Iris pigment epithelial cell (primary cell): ENCODE measurements at regions not wholly inside any gene's neighbourhood (a gene's known extent, or its start where the extent isn't known, plus 50 kb on each side); places are given as distances from the start of the nearest gene placed in this dataset.

Experiments
- DNase-seq: peaks from one replicate; pipeline ENCODE4 v3.0.0-alpha.2; 2011; ENCODE audit warnings: low read depth

- DNase-seq: no peak
Measured at GRCh38 chr12:14153803-14154202, 172.4 kb upstream of the GRIN2B start.

DNA sequence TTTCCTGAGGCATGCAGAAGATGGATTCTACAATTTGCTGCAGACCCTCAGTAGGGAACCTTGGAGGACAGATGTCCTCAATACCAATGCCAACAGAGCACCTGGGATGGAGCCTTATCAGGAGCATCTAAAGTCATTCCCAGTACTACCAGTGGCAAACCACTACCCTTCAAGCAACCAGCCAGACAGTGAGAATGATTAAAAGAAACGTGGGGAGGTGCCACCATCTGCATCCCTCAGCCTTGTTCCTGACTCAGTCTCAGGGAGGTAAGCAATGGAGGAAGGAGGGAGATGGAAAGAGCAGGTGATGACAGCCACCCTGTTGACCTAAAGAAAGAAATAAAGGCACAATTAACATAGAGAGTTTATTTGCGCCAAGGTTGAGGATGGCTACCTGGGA, 175.2 kb upstream of the GRIN2B start:
- no peak for DNase-seq

- no peak for DNase-seq
Measured at GRCh38 chr12:14157088-14157747, 175.8 kb upstream of the GRIN2B start.

DNA sequence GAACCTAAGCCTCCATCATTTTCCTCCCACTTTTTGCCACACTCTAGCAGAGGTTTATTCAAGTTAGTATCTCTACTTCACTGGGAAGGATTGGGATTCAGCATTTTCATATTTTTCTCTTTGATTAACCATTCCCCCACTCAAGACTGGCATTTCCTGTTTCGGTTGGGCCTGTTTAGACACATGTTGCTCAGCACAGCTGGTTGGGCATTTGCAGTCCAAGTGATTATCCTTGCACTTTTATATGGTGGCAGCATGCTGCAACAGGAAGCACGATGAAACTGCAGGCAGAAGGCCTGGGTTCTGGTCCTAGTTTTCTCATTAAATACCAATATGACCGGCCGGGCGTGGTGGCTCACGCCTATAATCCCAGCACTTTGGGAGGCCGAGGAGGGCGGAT, 182.9 kb upstream of the GRIN2B start:
- DNase-seq: no peak

DNA sequence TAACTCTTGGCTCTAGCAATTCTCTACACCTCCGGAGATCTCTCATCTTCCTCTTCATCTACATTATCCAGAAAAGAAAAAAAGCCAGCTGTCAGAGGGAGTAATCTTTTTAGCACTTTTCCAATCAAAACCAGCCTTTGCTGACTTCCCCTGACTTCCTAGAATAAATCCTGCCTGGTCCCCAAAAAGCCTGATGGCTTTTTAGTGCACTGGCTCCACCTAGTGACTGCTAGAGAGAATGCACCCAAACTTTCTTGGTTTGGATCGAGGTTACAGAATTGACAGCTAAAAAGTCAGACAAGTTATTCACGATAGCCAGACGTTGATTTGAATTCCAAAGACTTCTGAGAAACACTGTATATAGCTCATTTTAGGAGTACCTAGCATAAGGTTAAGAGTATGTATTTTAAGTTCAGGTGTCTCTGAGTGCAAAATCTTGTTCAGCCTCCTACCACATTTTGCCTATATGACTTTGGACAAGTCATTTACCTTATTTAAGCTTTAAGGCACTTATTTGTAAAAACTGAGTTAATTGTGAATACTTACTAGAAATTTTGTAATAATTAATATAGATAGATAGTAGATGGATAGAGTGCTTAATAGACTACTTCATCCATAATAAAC, 185.7 kb upstream of the GRIN2B start:
- peak; percentile 44 for DNase-seq

DNA sequence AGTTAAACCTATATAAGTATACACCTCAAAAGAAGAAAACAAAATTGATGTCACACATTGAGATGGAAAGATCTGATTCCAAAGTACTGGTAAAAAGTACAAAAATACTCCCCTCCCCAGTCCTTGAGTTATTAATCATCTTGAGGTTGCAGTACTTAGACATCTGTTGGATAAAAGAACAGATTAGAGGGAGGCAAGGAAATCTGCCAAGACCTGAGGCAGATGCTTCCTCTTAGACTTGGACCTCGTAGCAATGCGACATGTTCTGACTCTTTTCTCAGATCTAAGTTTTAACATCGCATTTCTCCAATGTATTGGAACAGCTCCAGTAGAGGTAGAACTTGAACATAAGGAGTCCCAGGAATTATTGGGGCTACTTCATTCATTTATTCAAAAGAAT, 187.9 kb upstream of the GRIN2B start:
- DNase-seq: no peak

GRCh38 chr12:14171106-14171505, 189.7 kb upstream of the GRIN2B start:
- DNase-seq: no peak

DNA sequence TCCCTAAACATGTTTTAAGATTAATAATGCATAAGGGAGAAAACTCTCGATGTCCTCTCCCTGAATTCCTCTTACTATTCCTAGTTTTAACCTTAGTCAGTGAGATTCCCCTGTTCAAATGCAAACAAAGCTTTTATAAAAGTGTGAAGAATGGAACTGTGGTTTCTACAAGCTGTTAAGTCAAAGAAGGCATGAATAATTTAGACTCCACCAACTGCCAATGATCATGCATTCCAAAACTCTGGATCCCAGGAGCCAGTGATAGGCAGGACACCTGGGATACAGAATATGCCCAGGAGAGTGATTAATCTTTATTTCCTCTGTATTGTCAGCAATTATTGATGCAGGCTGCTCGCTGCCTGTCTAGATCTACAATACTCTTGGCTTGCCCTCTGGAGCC, 190.3 kb upstream of the ATF7IP start:
- DNase-seq: no peak

DNA sequence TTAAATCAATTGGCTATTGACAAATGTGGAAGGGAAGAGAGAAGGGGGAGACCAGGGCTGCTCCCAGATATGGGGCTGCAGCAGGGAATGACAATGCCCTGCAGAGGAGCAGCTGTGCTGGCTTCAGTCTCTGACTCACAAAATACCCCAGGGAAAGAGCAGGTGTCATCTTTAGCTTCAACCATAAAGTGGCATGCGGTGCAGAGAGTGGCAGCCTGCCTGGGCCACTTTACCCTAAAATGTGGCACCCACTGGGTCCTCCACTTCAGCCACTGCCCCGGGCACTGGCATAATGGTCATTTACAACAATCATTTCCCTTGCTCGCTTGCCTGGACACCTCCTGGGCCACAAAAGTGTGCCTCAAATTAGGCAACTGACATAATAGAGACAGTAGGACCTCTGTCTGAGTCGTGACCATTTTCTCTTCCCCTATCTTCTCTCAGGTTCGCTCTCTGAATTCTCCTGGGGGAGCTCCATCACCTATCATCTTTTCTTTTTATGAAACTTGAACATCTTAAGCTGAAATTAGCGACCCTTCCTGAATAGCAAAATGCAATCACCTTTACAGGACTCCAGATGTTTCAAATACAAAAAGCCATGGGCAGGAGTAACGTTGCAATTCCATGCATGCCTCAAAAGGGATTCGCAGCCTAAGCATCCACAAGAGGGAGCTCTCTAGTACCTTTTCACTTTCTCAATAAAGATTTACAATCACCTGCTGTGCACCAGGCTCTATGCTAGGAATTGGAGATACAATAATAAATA, 179.9 kb upstream of the ATF7IP start:
- DNase-seq: peak; percentile 50

GRCh38 chr12:14186193-14186502, 179.3 kb upstream of the ATF7IP start:
- DNase-seq: no peak

DNA sequence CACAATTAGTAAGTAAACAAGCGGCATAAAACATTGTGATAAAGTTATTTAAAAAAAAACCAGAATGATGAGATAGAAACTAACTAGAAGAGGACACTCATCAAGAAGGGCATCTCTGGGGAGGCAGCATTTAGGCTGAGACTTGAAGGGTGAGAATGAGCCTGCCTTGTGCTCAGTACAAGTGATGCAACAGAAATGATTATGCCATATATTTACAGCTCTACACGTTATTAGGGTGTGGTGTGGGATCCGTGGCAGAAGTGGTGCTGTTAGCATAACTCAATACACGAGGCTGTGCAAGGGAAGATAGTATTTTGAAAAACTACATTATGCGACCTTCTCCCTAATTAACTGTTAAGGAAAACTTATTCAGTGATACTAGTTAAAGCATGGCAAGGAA, 178.5 kb upstream of the ATF7IP start:
- no peak for DNase-seq

DNA sequence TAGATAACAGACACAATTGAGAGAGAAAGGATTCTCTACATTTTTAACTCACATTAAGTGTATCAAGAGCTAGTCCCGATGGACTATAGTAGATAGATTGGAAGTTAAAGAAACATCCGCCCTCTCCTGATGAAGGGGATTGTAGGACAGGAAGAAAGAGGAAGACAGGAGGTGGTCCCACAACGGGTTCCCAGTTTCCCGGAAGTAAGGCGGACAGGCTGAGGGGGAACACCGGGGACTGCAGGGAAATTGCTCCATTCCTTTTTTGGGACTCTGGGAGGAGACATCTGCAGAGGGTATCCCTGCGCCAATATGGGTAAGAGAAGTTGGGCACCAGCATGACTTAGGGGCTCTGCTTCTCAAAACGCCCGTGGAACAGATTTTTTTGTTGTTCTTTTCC, 177.5 kb upstream of the ATF7IP start:
- no peak for DNase-seq

DNA sequence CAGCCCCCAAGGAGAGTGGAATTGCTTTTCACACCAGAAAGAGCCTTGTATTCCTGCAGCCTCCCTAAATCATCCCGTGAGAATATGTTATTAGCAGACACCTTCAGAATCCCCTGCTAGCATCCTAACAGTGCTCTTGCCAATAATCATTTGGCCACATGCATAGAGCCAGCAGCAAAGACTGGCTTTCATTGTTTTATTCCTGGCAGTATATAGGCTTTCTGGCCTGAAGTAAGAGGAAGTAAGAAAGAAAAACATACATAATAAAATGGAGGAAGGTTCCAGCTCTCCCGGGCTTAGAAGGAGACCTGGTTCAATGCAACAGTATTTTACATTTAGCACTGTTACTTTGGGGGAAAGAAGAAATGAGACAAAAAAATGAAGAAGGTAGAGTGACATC, 176.7 kb upstream of the ATF7IP start:
- DNase-seq: no peak

GRCh38 chr12:14190694-14191093, 174.8 kb upstream of the ATF7IP start:
- no peak for DNase-seq

GRCh38 chr12:14191612-14192011, 173.9 kb upstream of the ATF7IP start:
- no peak for DNase-seq

DNA sequence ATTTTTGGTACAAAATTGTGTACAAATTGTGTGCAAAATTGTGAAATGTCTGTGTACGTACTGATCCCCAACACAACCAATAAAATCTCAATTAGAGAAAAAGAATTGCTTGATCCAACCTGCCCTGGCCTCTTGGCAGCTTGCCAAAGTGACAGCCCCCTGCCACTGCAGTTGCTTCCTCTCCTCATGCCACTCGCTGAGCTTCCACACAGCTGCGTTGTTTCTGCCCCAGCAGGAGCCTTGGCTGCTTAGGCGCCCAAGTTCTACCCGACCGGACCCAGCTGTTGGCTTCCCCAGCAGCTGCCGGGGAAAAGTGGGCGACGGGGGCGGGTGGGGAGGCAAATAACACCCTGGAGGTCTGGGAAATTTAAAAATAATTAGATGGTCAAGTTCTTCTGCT, 171.8 kb upstream of the ATF7IP start:
- no peak for DNase-seq

DNA sequence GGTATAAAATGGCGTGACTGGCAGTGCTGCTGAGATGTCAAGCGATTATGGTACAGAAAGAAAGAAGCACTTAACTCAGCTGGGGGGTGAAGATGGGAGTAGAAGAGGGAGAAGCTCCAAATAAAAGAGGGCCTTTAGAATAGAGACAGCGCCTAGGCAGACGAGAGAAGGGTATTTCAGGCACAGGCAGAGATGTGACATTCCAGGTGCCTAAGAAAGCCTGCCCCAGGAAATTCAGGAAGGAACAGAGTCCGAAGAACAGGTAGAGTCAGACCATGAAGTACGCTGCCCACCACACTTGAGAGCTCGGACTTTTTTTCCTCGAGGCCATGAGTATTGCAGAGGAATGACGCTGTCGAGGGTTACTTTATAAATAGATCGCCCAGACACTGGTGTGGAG, 170.9 kb upstream of the ATF7IP start:
- DNase-seq: no peak

DNA sequence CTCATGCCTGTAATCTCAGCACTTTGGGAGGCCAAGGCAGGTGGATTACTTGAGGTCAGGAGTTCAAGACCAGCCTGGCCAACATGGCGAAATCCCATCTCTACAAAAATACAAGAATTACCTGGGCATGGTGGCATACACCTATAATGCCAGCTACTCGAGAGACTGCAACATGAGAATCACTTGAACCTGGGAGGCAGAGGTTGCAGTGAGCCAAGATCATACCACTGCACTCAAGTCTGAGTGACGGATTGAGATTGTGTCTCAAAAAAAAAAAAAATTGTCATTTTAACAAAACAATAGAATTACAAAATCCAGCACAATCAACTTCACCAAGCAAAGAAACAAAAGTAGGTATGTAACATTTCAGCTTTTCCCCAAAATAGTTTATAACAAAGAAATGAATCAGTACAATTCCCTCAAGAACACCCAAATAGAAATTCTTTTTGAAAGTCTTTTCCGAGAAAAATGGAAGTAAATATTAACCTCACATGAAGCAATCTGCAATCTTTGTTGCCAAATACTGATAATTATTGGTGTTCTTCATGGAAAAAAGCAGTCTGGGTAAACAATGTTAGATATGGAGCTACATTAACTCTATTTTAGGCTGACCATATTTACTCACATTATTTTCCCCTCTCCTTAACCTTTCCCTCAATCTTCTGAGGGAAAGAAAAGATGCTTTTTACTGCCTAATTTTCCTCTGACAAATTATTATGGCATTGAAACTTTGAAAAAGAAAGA, 165.9 kb upstream of the ATF7IP start:
- no peak for DNase-seq

DNA sequence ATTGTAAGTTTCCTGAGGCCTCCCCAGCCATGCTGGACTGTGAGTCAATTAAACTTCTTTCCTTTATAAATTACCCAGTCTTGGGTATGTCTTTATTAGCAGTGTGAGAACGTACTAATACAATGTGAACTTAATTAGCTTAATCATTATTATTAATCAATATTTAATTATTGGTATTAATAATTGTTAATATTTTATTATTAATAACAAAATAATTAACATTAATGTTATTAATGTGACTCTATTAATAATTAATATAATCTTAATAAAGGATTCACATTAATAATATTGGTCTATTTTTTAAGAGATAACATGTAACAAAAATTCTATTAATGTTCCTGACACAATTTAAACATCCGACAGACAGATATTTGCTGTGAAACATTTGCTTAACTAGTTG, 164.9 kb upstream of the ATF7IP start:
- no peak for DNase-seq

GRCh38 chr12:14201291-14201690, 164.2 kb upstream of the ATF7IP start:
- no peak for DNase-seq

- DNase-seq: no peak
Measured at GRCh38 chr12:14207905-14208551, 157.5 kb upstream of the ATF7IP start.

- DNase-seq: peak; percentile 4
Measured at GRCh38 chr12:14211947-14212387, 153.5 kb upstream of the ATF7IP start.
